ENCODE measurements at regions not wholly inside any gene's neighbourhood (a gene's known extent, or its start where the extent isn't known, plus 50 kb on each side); places are given as distances from the start of the nearest gene placed in this dataset.

- no peak for DNase-seq (ENCODE audit: low read depth)
- no peak overlapping the region for H3K4me3 ChIP-seq (ENCODE audit: low read depth, low read length)
- TF ChIP-seq CTCF (IDR thresholded peaks at IDR 0.05; ENCODE audit: insufficient read depth, low read depth, low read length, missing control alignments) = no peak
Measured at GRCh38 chr21:15282665-15283064, 217.9 kb upstream of the NRIP1 start.

GRCh38 chr21:15283138-15283537, 218.3 kb upstream of the NRIP1 start:
- TF ChIP-seq CTCF (IDR thresholded peaks at IDR 0.05; ENCODE audit: insufficient read depth, low read depth, low read length, missing control alignments) = no peak
- no peak for DNase-seq (ENCODE audit: low read depth)
- no peak overlapping the region for H3K4me3 ChIP-seq (ENCODE audit: low read depth, low read length)

- H3K4me3 ChIP-seq (ENCODE audit: low read depth, low read length) = no peak overlapping the region
- no peak for DNase-seq (ENCODE audit: low read depth)
- no peak for TF ChIP-seq CTCF (IDR thresholded peaks at IDR 0.05; ENCODE audit: insufficient read depth, low read depth, low read length, missing control alignments)
Measured at GRCh38 chr21:15283789-15284188, 219.0 kb upstream of the NRIP1 start.

- DNase-seq (ENCODE audit: low read depth) = no peak
- no peak for TF ChIP-seq CTCF (IDR thresholded peaks at IDR 0.05; ENCODE audit: insufficient read depth, low read depth, low read length, missing control alignments)
- H3K4me3 ChIP-seq (ENCODE audit: low read depth, low read length) = no peak overlapping the region
Measured at GRCh38 chr21:15285556-15285955, 220.8 kb upstream of the NRIP1 start.

GRCh38 chr21:15289246-15289645, 224.4 kb upstream of the NRIP1 start:
- no peak for DNase-seq (ENCODE audit: low read depth)
- no peak overlapping the region for H3K4me3 ChIP-seq (ENCODE audit: low read depth, low read length)
- no peak for TF ChIP-seq CTCF (IDR thresholded peaks at IDR 0.05; ENCODE audit: insufficient read depth, low read depth, low read length, missing control alignments)

- H3K4me3 ChIP-seq (ENCODE audit: low read depth, low read length) = no peak overlapping the region
- peak; percentile 8 for DNase-seq (ENCODE audit: low read depth)
- TF ChIP-seq CTCF (IDR thresholded peaks at IDR 0.05; ENCODE audit: insufficient read depth, low read depth, low read length, missing control alignments) = no peak
Measured at GRCh38 chr21:15289896-15290841, 225.4 kb upstream of the NRIP1 start.

Measured in GM12865 (cell line).